Osteoblast (primary cell): ENCODE measurements at regions not wholly inside any gene's neighbourhood (a gene's known extent, or its start where the extent isn't known, plus 50 kb on each side); places are given as distances from the start of the nearest gene placed in this dataset.
A peak's percentile ranks its signal among the peaks of the same experiment; 100 is the strongest.

ENCODE experiments used
- DNase-seq: peaks from one replicate; pipeline ENCODE4 v3.0.0; 2011; ENCODE audit warnings: low spot score, mixed read lengths; ENCODE audit not compliant: insufficient read length; ENCODE audit errors: missing footprints
- H2AFZ ChIP-seq: 2 replicates; pipeline ENCODE4 v1.6.0; 2011; ENCODE audit warnings: mild to moderate bottlenecking, low read length
- H3K27ac ChIP-seq: 2 replicates; pipeline ENCODE4 v1.5.1; 2011; ENCODE audit warnings: mild to moderate bottlenecking, low read depth, low read length, moderate library complexity
- H3K27me3 ChIP-seq: 2 replicates; pipeline ENCODE4 v1.6.0; 2012; ENCODE audit warnings: mild to moderate bottlenecking, control low read depth, inconsistent platforms, low read length, moderate library complexity; ENCODE audit not compliant: insufficient read depth
- H3K36me3 ChIP-seq: 2 replicates; pipeline ENCODE4 v1.5.1; 2011; ENCODE audit warnings: mild to moderate bottlenecking, low read length, control low read depth, moderate library complexity; ENCODE audit not compliant: insufficient read depth
- H3K4me1 ChIP-seq: 2 replicates; pipeline ENCODE4 v1.5.1; 2011; ENCODE audit warnings: mild to moderate bottlenecking, low read length, control low read depth, moderate library complexity; ENCODE audit not compliant: insufficient read depth
- H3K4me2 ChIP-seq: 2 replicates; pipeline ENCODE4 v1.6.0; 2011; ENCODE audit warnings: mild to moderate bottlenecking, low read length; ENCODE audit not compliant: insufficient read depth
- H3K4me3 ChIP-seq: fragments of 200-600 bp; sonication (generic); 3 replicates; pipeline ENCODE4 v1.5.1; 2012; ENCODE audit warnings: mild to moderate bottlenecking, low read length, inconsistent platforms; ENCODE audit not compliant: insufficient read depth
- H3K79me2 ChIP-seq: 2 replicates; pipeline ENCODE4 v1.6.0; 2012; ENCODE audit warnings: mild to moderate bottlenecking, low read length, control low read depth, inconsistent platforms; ENCODE audit not compliant: insufficient read depth
- H3K9me3 ChIP-seq: 2 replicates; pipeline ENCODE4 v1.5.1; 2011; ENCODE audit warnings: low read depth, low read length, control low read depth
- H4K20me1 ChIP-seq: 2 replicates; pipeline ENCODE4 v1.6.0; 2012; ENCODE audit warnings: mild to moderate bottlenecking, low read length, control low read depth; ENCODE audit not compliant: insufficient read depth
- CTCF ChIP-seq: IDR thresholded peaks from 2 replicates; pipeline ENCODE4 v1.5.1; 2011; ENCODE audit warnings: mild to moderate bottlenecking, low read depth, low read length, moderate library complexity; ENCODE audit errors: extremely low read depth

- Histone ChIP-seq H2AFZ (no peak overlapping the region), H3K4me2 (no peak overlapping the region), H3K9me3 (no peaks in the 10 kb centered on the region), H3K36me3 (no peaks in the 10 kb centered on the region), H3K4me3 (no peak overlapping the region), H3K4me1 (no peaks in the 10 kb centered on the region), H3K27ac (no peak overlapping the region), H3K27me3 (no peaks in the 10 kb centered on the region), H4K20me1 (no peaks in the 10 kb centered on the region), H3K79me2 (no peaks in the 10 kb centered on the region)
- DNase-seq, result no peak
- no peak for TF ChIP-seq CTCF
Measured at GRCh38 chr7:19364950-19365349, 219.7 kb upstream of the FERD3L start.

GRCh38 chr7:19362099-19362498 lies 216.9 kb upstream of the FERD3L start:
- H3K4me1 ChIP-seq, result no peaks in the 10 kb centered on the region
- H3K4me2 ChIP-seq, result no peak overlapping the region
- DNase-seq, result peak; percentile 45
- no peak for TF ChIP-seq CTCF
- no peaks in the 10 kb centered on the region for H4K20me1 ChIP-seq
- no peaks in the 10 kb centered on the region for H3K79me2 ChIP-seq
- no peak overlapping the region for H2AFZ ChIP-seq
- no peaks in the 10 kb centered on the region for H3K9me3 ChIP-seq
- H3K4me3 ChIP-seq, result no peak overlapping the region
- no peak overlapping the region for H3K27ac ChIP-seq
- no peaks in the 10 kb centered on the region for H3K27me3 ChIP-seq
- no peaks in the 10 kb centered on the region for H3K36me3 ChIP-seq

- Histone ChIP-seq H2AFZ (peak overlapping the region; percentile 13), H3K4me3 (no peak overlapping the region), H3K36me3 (no peaks in the 10 kb centered on the region), H3K9me3 (no peaks in the 10 kb centered on the region), H3K79me2 (no peaks in the 10 kb centered on the region), H3K4me1 (peaks cover 21% of the 10 kb centered on the region), H3K4me2 (peak overlapping the region; percentile 33), H3K27ac (peak overlapping the region; percentile 66), H4K20me1 (no peaks in the 10 kb centered on the region), H3K27me3 (no peaks in the 10 kb centered on the region)
- DNase-seq, result peak; percentile 42
- TF ChIP-seq CTCF, result no peak
Measured at GRCh38 chr7:19353180-19353579, 208.0 kb upstream of the FERD3L start.

DNA sequence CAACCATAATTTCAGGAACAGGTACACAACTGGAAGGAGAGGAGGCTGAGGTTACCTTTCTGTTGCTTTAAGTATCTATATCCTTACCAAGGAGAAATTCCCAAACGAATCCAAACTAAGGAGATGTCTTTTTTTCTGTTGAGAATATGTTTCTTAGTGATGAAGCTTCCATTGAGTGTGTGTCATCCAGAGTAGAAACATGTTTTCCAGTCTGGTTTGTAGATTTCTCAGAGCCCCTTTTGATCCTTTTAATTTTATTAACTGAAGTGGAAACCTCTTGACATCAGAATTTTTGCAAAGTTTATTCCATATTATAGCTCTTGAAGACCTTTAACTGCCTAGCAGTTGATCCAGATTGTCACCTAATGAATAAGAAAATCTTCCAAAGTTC lies 207.1 kb upstream of the FERD3L start:
- Histone ChIP-seq H3K9me3 (no peaks in the 10 kb centered on the region), H3K4me2 (peak overlapping the region; percentile 33), H3K4me1 (peaks cover 21% of the 10 kb centered on the region), H3K4me3 (no peak overlapping the region), H3K27ac (peak overlapping the region; percentile 66), H2AFZ (peak overlapping the region; percentile 27), H4K20me1 (no peaks in the 10 kb centered on the region), H3K79me2 (no peaks in the 10 kb centered on the region), H3K27me3 (no peaks in the 10 kb centered on the region), H3K36me3 (no peaks in the 10 kb centered on the region)
- no peak for TF ChIP-seq CTCF
- peak; percentile 46 for DNase-seq
